ENCODE measurements at regions not wholly inside any gene's neighbourhood (a gene's known extent, or its start where the extent isn't known, plus 50 kb on each side); places are given as distances from the start of the nearest gene placed in this dataset.

GRCh38 chr7:41331194-41331593 is 371.7 kb downstream of the INHBA start:
- DNase-seq (ENCODE audit: insufficient read length) (no peak), FAIRE-seq (no peak)
- TF ChIP-seq TAF1 (IDR thresholded peaks at IDR 0.05; ENCODE audit: borderline replicate concordance, low read depth, low read length) = no peak
- no peak for TF ChIP-seq POLR2AphosphoS5 (IDR thresholded peaks at IDR 0.05; ENCODE audit: low read depth, low read length)
- TF ChIP-seq POLR2A (IDR thresholded peaks at IDR 0.05; ENCODE audit: low read depth, low read length) = no peak

GRCh38 chr7:41328544-41328943 is 374.3 kb downstream of the INHBA start:
- TF ChIP-seq POLR2AphosphoS5 (IDR thresholded peaks at IDR 0.05; ENCODE audit: low read depth, low read length) (no peak), TAF1 (IDR thresholded peaks at IDR 0.05; ENCODE audit: borderline replicate concordance, low read depth, low read length) (no peak), POLR2A (IDR thresholded peaks at IDR 0.05; ENCODE audit: low read depth, low read length) (no peak)
- no peak for FAIRE-seq
- no peak for DNase-seq (ENCODE audit: insufficient read length)

DNA sequence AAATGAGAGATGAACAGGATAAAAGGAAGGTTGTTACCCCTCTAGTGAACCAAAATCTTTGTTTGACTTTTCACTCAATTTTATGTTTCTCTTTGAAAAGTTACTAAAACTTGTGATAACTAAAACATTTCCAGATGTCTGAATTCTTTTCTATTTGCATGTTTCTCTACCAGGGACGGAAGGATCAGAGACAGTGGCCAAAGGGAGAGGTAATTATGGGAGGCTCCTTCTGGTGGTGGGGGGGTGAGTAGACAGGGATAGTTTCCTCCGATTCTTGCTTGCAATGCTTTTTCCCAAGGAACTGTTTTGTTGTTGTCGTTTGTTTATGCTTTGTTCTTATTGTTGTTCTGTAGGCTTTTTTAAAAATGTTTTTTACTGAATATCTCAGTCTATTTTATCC is 374.8 kb downstream of the INHBA start:
- TF ChIP-seq POLR2A (IDR thresholded peaks at IDR 0.05; ENCODE audit: low read depth, low read length) (no peak), TAF1 (IDR thresholded peaks at IDR 0.05; ENCODE audit: borderline replicate concordance, low read depth, low read length) (no peak), POLR2AphosphoS5 (IDR thresholded peaks at IDR 0.05; ENCODE audit: low read depth, low read length) (no peak)
- no peak for DNase-seq (ENCODE audit: insufficient read length)
- no peak for FAIRE-seq

- no peak for TF ChIP-seq POLR2AphosphoS5 (IDR thresholded peaks at IDR 0.05; ENCODE audit: low read depth, low read length)
- no peak for TF ChIP-seq POLR2A (IDR thresholded peaks at IDR 0.05; ENCODE audit: low read depth, low read length)
- no peak for TF ChIP-seq TAF1 (IDR thresholded peaks at IDR 0.05; ENCODE audit: borderline replicate concordance, low read depth, low read length)
- no peak for FAIRE-seq
- DNase-seq (ENCODE audit: insufficient read length) = no peak
These were observed 376.3 kb downstream of the INHBA start for GRCh38 chr7:41326616-41327015.

- FAIRE-seq (no peak), DNase-seq (ENCODE audit: insufficient read length) (no peak)
- TF ChIP-seq TAF1 (IDR thresholded peaks at IDR 0.05; ENCODE audit: borderline replicate concordance, low read depth, low read length) = no peak
These were observed 379.1 kb downstream of the INHBA start for GRCh38 chr7:41323806-41324205.

GRCh38 chr7:41319581-41319980 is 383.3 kb downstream of the INHBA start:
- TF ChIP-seq POLR2AphosphoS5 (IDR thresholded peaks at IDR 0.05; ENCODE audit: low read depth, low read length) = no peak
- TF ChIP-seq POLR2A (IDR thresholded peaks at IDR 0.05; ENCODE audit: low read depth, low read length) = no peak
- TF ChIP-seq TAF1 (IDR thresholded peaks at IDR 0.05; ENCODE audit: borderline replicate concordance, low read depth, low read length) = no peak
- DNase-seq (ENCODE audit: insufficient read length) (no peak), FAIRE-seq (no peak)

DNA sequence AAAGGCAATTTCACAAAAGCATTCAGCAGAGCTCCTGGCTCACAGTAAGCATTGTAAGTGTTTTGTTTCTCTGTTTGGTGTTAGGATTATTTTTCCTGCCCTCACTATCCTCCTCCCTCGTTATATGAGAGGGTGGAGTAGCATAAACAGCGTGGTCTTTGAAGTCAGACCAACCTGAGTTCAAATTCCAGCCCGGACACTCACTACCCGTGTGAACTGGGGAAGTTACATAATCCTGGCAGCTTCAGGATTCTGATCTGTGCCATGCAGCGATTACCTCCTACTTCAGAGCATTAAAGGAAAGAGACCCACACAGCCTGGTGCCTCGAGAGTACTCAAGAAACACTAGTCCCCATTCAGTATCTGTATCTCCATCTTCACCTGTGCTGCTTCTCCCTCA is 386.5 kb downstream of the INHBA start:
- FAIRE-seq (no peak), DNase-seq (ENCODE audit: insufficient read length) (no peak)
- TF ChIP-seq POLR2A (IDR thresholded peaks at IDR 0.05; ENCODE audit: low read depth, low read length) = no peak
- no peak for TF ChIP-seq TAF1 (IDR thresholded peaks at IDR 0.05; ENCODE audit: borderline replicate concordance, low read depth, low read length)
- no peak for TF ChIP-seq POLR2AphosphoS5 (IDR thresholded peaks at IDR 0.05; ENCODE audit: low read depth, low read length)

DNA sequence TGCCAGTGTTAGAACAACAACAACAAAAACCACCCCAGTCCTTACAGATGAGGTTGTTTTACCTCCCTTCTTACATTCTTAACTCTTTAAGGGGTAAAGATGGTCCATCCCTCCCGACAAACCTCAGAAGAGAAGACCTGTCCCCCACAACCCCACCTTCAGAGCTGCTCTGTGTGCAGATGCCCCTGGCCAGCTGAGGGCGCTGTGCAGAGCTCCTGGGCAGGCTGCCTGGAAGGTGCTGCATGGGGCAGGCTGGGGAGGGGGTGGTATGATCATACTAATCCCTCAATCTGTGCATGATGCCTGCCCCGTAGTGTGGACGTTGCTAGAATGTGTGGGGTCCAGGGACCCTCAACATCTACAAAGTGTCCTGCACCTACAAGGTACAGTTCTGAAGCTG is 387.1 kb downstream of the INHBA start:
- no peak for DNase-seq (ENCODE audit: insufficient read length)
- TF ChIP-seq POLR2AphosphoS5 (IDR thresholded peaks at IDR 0.05; ENCODE audit: low read depth, low read length) (no peak), TAF1 (IDR thresholded peaks at IDR 0.05; ENCODE audit: borderline replicate concordance, low read depth, low read length) (no peak), POLR2A (IDR thresholded peaks at IDR 0.05; ENCODE audit: low read depth, low read length) (no peak)
- no peak for FAIRE-seq

- FAIRE-seq = no peak
- DNase-seq (ENCODE audit: insufficient read length) = no peak
- TF ChIP-seq TAF1 (IDR thresholded peaks at IDR 0.05; ENCODE audit: borderline replicate concordance, low read depth, low read length) = no peak
- no peak for TF ChIP-seq POLR2A (IDR thresholded peaks at IDR 0.05; ENCODE audit: low read depth, low read length)
- TF ChIP-seq POLR2AphosphoS5 (IDR thresholded peaks at IDR 0.05; ENCODE audit: low read depth, low read length) = no peak
These were observed 389.7 kb downstream of the INHBA start for GRCh38 chr7:41313171-41313570.

DNA sequence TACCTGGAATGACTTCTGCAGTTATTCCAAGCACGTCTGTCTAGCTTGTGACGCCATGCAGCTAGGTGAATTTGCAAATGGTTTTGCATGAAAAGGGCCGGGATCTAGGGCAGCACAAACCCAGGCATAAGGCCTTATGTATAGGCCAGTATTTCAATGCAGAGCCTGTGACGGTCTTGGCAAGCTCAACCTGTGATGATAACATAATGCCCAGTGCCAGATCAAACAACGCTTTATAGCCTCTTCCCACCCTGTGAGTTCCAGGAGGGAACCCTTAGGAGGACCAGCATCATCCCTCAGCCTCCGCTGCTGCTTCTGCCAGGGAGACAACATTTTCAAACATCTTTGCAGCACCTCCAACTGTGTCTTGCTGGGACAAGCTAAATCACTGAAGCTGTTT is 390.7 kb downstream of the INHBA start:
- no peak for FAIRE-seq
- DNase-seq (ENCODE audit: insufficient read length) = no peak

DNA sequence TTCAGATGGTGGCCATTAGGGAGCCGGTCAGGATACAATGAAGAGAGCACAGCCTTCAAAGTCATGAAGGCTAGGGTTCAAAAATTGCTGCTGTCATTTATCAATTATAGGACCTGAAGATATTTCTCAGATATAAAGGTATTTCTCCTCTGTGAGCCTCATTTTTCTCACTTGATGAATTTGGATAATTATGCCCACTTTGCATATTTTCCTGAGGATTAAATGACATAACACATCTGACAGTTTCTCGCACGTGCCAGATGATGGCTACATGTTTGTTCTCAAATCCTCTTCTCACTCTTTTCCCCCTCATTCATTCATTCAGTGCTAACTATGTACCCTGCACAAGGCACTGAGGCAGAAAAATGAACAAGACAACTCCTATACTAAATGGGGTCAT is 391.6 kb downstream of the INHBA start:
- DNase-seq (ENCODE audit: insufficient read length) (no peak), FAIRE-seq (no peak)
- TF ChIP-seq POLR2A (IDR thresholded peaks at IDR 0.05; ENCODE audit: low read depth, low read length) = no peak
- TF ChIP-seq POLR2AphosphoS5 (IDR thresholded peaks at IDR 0.05; ENCODE audit: low read depth, low read length) = no peak
- no peak for TF ChIP-seq TAF1 (IDR thresholded peaks at IDR 0.05; ENCODE audit: borderline replicate concordance, low read depth, low read length)

More for the DNA sequence above, 390.7 kb downstream of the INHBA start:
- TF ChIP-seq TAF1 (IDR thresholded peaks at IDR 0.05; ENCODE audit: borderline replicate concordance, low read depth, low read length) = no peak
- TF ChIP-seq POLR2AphosphoS5 (IDR thresholded peaks at IDR 0.05; ENCODE audit: low read depth, low read length) = no peak
- no peak for TF ChIP-seq POLR2A (IDR thresholded peaks at IDR 0.05; ENCODE audit: low read depth, low read length)

DNA sequence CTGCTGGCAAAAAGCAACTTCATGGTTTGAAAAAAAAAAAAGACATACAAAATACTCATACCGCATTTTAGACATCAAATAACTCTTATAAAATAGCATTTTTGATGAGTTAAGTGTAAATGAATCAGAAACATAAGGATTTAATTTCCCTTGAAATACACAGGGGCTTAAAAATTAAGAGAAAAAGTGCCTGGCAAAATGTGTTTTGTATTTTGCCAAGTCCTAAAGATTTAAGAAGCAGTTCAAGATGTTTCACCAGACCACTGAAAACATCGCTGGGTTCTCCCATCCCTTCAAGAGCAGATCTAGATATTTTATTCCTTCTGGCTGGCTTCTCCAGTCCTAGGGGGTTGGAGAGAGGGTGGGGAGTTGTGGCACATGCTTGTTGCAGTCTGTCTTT is 396.4 kb downstream of the INHBA start:
- DNase-seq (ENCODE audit: insufficient read length) (no peak), FAIRE-seq (no peak)
- TF ChIP-seq POLR2A (IDR thresholded peaks at IDR 0.05; ENCODE audit: low read depth, low read length) (no peak), POLR2AphosphoS5 (IDR thresholded peaks at IDR 0.05; ENCODE audit: low read depth, low read length) (no peak), TAF1 (IDR thresholded peaks at IDR 0.05; ENCODE audit: borderline replicate concordance, low read depth, low read length) (no peak)

GRCh38 chr7:41305001-41305400 is 397.9 kb downstream of the INHBA start:
- no peak for FAIRE-seq
- TF ChIP-seq POLR2AphosphoS5 (IDR thresholded peaks at IDR 0.05; ENCODE audit: low read depth, low read length) (no peak), TAF1 (IDR thresholded peaks at IDR 0.05; ENCODE audit: borderline replicate concordance, low read depth, low read length) (no peak), POLR2A (IDR thresholded peaks at IDR 0.05; ENCODE audit: low read depth, low read length) (no peak)
- no peak for DNase-seq (ENCODE audit: insufficient read length)
